ENCODE measurements at regions not wholly inside any gene's neighbourhood (a gene's known extent, or its start where the extent isn't known, plus 50 kb on each side); places are given as distances from the start of the nearest gene placed in this dataset.

DNA sequence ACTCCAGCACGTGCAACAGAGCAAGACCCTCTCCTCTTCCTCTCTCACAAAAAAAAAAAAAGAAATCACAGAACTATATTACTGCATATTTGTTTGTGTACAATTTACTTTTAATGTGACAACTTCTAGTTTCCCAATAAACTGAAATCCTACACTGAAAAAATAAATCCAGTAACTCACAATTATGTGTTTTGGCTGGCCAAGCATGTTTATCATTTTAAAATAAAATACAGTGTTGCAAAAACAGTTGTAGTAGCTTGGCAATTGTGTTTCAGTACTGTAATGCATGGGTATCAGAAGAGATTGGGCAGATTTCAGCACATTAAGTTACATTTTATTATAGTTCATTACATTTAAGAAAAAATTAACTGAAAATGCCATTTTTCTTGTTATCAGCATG, 344.9 kb downstream of the ETS1 start:
- intact Hi-C loops (cut with DNase I), result no loop called here
- DNase-seq (ENCODE audit: low spot score), result no peak

DNA sequence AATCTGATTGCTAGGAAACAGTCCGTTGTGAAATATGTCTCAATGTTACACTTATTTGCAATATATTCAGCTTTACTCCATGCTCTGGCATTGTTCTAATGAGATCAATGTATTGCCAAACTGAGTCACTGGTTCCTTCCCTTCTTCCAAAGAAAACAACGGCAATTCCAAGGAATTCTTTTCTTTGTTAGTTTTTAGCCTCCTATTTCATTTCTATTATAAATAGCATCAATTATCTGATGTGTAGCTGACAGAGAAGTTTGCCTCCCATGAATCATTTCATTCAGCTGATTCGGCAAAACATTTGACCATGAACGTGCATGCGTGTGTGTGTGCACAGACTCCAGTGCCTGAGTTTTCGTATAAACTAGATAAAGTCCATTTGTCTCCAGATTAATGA, 346.8 kb downstream of the ETS1 start:
- intact Hi-C loops (cut with DNase I), result no loop called here
- DNase-seq (ENCODE audit: low spot score), result no peak

DNA sequence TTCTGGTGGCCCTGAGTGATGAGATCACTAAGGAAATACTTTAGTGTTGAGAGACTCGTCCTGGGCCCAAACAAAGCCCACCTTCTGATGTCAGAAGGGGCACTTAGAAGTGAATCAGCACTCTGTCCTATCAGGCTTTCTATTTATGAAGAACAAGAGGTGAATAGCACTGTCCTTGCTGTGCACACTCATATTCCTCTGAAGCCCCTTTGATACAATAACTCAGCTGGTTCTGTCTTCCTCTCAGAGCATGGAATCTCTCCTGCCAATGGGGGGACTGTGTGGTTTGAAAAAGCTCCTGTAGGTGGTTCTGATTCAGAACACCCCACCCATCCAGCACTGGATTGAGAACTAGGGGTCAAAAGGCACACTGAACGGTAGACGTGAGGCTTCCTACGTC, 348.1 kb downstream of the ETS1 start:
- intact Hi-C loops (cut with DNase I), result no loop called here
- no peak for DNase-seq (ENCODE audit: low spot score)

DNA sequence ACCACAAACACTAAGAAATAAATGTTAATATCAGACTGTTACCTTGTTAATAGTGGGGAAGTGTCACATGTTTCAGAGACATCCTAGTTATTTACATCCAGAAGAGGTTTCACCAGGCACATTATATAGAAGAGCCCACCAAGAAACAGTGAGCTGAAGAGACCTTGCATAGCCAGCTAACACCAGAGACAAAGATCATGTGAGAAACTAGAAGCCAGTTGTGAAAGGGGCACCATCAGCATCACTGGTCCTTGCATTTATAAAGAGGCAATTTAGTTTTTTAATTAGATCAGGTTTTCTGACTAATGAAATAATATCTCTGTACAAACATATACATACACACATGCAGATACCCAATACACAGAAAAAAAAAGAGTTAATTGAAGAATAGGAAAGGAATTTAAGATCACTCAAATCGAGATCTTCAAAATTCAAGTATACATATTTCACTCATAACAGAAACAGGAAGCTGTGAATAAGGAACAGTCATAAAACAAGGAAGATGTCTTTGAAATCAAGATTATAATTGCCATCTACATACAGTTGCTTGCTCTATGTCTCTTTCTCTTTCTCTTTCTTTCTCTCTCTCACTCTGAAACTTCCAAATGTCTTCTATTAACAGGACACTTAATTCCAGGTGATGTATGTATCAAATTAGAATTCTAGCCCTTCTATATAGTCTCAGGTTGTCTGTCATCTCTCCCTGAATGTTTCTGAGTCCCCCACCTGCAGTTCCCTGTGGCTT, 348.7 kb downstream of the ETS1 start:
- DNase-seq (ENCODE audit: low spot score), result no peak
- intact Hi-C loops (cut with DNase I), result no loop called here

DNA sequence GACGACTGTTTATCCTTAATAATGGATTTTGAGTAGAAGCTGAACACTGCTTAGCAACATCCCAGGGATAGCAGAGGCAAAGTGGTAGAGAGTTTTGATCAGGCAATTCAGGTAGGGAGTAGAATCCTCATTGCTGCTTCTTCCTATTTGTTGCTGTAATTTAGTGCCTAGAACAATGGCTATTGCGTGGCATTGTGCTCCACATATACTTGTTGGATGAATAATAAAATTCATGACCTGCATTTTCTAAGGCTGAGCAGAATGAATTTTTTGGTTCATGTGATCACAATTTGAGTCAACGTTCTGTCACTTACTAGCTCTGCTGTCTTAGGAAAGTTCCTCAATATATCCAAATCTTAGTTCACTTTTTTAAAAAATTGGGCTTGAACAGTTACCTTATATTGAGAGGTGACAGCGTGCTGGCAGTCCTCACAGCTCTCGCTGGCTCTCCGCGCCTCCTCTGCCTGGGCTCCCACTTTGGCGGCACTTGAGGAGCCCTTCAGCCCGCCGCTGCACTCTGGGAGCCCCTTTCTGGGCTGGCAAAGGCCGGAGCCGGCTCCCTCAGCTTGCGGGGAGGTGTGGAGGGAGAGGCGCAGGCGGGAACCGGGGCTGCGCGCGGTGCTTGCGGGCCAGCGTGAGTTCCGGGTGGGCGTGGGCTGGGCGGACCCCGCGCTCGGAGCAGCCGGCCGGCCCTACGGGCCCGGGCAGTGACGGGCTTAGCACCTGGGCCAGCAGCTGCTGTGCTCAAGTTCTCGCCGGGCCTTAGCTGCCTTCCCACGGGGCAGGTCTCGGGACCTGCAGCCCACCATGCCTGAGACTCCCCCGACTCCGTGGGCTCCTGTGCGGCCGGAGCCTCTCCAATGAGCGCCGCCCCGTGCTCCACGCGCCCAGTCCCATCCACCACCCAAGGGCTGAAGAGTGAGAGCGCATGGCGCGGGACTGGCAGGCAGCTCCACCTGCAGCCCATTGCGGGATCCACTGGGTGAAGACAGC, 350.6 kb downstream of the ETS1 start:
- intact Hi-C loops (cut with DNase I), result no loop called here
- no peak for DNase-seq (ENCODE audit: low spot score)

DNA sequence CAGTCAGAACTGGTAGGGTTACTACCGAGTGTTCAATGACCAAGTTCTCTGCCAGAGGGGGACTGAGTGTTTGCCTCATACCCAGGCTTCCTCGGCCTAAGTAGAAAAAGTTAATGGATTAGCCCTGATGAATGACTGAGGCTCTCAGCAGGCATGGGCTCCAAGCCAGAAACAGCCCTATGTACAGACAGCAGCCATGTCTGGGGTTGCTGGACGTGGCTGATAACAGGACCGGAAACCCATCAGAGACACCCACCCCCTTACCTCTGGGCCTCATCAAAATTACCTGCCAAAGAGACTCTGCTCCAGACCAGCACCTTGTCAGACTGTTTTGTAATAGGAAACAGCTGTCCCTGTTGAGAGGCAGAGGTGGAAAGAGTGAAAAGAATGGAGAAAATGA, 351.4 kb downstream of the ETS1 start:
- no peak for DNase-seq (ENCODE audit: low spot score)
- intact Hi-C loops (cut with DNase I), result no loop called here

DNA sequence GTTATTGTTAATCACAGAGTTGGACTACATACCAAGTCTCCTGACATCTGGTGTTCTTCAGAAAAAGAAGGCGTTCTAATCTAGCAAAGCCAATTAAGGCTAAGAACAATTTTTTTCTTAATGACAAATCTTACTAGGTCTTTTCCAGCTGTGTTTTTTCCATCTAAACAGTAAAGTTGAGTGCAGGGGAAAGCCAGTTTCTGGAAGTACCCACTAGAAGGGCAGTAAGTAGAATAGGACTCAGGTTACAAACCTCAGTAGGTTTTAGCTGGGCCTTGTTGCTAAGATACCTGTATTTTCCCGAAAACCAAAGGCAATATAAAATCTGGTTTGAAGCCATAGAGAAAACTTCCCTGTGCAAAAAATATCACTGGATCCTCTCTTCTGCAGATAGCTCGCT, 351.9 kb downstream of the ETS1 start:
- DNase-seq (ENCODE audit: low spot score), result no peak
- intact Hi-C loops (cut with DNase I), result no loop called here

DNA sequence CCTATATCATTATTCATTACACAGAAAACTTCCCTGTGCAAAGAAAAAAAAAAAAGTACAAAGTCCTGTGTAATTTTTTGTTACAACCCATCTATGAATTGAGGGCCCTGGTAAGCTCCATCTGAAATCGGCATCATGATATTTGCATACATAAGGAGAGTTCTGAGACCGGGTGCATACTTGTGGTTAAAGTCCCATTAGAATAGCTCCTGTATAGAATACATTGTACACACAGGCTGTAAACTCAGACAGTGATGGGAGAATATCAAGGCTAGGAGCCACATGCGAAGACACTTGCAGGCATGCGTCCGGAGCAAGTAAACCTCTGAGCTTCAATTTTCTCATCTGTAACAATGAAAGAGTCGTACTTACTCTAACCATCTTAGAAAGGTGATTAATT, 353.2 kb downstream of the ETS1 start:
- no peak for DNase-seq (ENCODE audit: low spot score)
- intact Hi-C loops (cut with DNase I), result no loop called here

DNA sequence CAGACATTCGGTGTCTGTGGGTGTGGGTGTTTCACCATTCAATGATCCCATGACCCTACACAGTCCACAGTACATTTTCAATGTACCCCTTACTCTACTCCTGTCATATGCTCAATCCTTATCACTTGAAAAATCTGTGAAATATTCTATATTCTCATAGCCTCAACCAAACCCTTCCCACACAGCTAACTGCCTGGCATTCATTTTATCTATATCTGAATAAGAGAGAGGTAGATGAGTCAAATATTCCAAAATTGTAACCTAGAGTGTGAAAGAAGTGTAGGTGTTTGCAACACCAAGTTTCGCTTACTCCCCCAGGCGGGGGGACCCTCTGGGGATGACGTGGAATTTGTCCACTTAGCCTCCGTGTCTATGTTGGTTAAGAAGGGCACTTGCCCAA, 354.8 kb downstream of the ETS1 start:
- no peak for DNase-seq (ENCODE audit: low spot score)
- intact Hi-C loops (cut with DNase I), result no loop called here

DNA sequence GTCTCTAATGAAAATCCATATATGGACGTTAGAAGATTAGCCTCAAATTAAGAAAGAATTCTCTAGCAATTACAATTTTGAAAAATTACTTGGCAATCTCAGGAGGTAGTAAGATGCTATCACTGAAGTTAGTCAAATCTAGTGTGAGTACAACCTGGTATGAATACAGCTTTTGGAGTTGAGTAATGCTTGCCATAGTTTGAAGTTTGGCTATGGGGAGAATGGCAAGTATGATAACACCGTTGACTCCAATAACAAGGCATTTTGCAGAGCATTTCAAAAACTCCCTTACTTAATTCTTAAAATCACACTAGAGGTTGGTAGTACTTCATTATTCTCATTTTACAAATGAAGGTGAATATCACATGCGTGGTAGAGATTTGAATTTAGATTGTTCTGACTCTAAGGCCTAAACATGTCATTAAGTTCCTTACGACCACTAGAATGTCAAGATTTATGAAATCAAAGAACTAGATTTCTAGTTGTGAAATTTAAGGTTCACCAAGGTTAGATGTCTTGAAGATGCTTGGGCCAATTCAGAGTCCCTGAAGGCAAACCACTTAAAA, 355.4 kb downstream of the ETS1 start:
- DNase-seq (ENCODE audit: low spot score), result no peak
- intact Hi-C loops (cut with DNase I), result no loop called here

DNA sequence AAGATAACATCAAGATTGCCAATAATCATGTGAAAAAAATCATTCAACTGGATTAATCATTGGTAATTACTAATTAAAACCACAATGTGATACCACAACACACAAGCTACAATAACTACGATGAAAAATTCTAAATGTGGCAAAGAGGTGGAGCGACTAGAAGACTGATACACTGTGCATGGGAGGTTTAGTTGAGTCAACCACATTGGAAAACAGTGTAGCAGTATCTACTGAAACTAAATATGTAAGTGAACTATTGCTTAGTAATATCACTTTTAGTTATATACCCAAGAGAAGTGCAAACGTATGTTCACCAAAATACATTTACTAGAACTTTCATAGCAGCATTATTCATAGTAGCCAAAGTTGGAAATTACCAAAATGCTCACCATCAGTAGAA, 359.9 kb downstream of the ETS1 start:
- intact Hi-C loops (cut with DNase I), result no loop called here

DNA sequence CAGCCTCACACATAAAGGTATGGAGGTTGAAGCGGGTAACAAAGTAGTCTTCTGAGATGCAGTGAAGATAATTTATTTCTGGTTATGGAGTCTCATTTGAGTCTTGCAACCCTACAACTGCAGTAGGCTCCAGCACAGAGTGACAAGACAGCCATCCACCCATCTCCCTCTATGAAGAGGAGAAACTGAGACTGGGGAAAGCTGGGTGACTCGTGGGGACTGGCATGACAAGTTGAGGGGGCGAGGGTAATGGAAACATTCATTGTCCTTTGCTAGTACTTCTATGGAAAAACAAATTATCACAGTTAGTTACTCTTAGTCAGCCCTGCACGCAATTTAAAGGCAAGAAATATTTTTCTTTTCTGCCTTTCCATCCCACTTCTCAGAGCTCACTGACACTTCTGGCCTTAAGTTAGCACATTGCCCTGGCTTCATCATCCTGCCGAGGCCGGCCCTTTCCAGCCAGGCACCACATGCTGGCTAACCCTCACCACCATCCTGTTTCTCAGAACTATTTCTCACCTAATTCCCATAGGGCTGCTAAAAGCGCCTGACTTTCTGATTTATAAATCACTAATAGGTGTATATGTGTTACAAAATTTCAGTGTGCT, 361.1 kb downstream of the ETS1 start:
- intact Hi-C loops (cut with DNase I), result no loop called here
- no peak for DNase-seq (ENCODE audit: low spot score)

More for the DNA sequence above, 359.9 kb downstream of the ETS1 start:
- DNase-seq (ENCODE audit: low spot score), result no peak

DNA sequence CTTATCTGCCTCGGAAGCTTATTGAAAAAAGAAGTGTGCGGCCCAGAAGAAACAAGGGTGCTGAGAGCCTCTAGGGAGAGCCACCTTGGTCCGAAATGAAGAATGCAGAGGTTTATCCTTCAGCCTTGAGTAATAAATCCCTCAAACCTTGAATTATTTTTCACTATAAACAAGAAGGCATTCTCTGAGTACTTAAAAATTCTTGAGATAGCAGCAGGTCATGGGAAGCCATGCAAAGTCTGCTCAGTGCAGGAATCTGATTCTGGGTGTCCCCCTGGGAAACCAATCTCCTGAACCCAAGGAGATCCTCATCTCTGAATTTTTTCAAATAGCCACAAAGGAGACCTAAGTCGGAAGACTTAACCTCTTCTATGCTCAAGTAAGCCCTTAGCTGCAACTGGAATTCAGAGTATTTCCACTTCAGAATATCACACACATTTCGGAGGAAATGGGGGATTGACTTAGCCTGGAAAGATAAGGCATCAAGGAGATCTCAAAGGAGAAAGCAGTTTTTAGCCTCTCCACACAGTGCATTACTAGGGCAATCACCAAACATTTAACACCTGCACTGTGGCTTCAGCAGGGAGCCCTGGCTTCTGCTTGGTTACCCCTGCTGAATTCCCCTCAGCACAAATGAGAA, 365.0 kb downstream of the ETS1 start:
- no peak for DNase-seq (ENCODE audit: low spot score)
- intact Hi-C loops (cut with DNase I), result no loop called here

DNA sequence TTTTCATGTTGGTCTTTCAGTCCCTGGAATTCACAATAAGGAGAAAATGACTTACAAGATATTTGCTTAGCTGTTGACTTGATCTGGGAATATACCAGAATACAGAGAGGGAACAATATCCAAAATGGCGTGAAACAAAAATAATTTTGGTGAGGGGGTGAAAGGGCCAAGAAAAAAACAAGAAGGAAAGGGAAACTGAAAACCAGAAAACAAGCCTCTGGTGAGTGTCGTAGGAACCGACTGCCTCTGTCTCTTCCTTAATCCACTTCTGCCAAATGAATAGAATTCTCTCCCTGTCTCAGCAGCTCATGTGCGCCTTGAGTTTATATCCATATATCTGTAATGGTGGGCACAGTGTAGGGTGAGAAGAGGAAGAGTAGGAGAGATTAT, 367.6 kb downstream of the ETS1 start:
- no peak for DNase-seq (ENCODE audit: low spot score)
- intact Hi-C loops (cut with DNase I), result no loop called here

DNA sequence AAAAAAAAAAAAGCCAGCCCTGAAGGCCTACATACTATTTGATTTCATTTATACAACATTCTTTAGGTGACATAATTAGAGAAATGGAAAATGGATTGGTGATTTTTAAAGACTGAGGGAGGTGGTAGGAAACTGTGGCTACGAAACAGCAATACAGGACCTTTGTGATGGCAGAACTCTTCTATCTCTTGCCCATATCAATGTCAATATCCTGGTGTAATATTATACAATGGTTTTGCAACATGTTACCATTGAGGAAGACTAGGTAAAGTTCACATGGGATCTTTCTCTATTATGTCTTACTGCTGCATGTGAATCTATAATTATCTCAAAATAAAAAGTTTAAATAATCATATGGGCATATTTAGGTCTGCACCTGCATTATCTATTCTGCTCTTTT, 371.2 kb downstream of the ETS1 start:
- no peak for DNase-seq (ENCODE audit: low spot score)
- intact Hi-C loops (cut with DNase I), result no loop called here

DNA sequence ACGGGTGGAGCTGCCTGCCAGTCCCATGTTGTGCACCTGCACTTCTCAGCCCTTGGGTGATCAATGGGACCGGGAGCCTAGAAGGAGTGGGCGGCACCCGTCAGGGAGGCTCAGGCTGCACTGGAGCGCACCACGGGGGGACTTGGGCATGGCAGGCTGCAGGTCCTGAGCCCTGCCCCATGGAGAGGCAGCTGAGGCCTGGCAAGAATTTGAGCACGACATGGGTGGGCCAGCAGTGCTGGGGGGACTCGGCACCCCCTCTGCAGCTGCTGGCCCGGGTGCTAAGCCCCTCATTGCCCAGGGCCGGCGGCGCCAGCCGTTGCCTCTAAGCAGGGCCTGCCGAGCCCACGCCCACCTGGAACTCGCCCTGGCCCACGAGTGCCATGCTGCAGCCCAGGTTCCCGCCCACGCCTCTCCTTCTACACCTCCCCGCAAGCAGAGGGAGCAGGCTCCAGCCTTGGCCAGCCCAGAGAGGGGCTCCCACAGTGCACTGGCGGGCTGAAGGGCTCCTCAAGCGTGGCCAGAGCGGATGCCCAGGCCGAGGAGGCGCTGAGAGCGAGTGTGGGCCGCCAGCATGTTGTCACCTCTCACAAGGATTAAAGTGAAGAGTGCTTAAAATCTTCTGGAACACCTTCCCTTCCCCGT, 372.0 kb downstream of the ETS1 start:
- no peak for DNase-seq (ENCODE audit: low spot score)
- intact Hi-C loops (cut with DNase I), result no loop called here

DNA sequence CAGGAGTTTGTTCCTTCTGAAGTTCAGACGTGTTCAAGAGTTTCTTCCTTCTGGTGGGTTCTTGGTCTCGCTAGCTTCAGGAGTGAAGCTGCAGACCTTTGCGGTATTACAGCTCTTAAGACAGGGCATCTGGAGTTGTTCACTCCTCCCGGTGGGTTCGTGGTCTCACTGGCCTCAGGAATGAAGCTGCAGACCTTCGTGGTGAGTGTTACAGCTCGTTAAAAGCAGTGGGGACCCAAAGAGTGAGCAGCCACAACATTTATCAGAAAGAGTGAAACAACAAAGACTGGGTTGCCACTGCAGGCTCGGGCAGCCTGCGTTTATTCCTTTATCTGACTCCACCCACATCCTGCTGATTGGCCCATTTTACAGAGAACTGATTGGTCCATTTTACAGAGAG, 373.1 kb downstream of the ETS1 start:
- intact Hi-C loops (cut with DNase I), result no loop called here
- DNase-seq (ENCODE audit: low spot score), result no peak

DNA sequence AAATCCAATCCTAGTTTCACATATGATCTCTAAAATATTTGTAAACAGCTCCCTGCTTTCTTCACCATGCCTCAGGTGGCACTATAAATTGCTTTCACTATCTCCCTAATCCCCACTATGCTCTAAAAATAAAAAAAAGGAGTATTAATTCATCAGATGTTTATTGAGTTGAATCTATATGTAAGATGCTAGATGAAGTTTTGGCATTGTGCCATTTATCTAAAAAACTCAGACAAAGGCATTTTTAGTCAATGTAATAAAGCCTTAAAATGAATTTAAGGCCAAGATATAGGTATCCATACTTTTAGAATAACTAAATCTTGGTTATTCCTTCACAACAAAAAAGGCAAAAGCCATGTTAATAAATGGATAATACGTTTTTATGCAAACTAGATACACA, 373.9 kb downstream of the ETS1 start:
- intact Hi-C loops (cut with DNase I), result no loop called here

DNA sequence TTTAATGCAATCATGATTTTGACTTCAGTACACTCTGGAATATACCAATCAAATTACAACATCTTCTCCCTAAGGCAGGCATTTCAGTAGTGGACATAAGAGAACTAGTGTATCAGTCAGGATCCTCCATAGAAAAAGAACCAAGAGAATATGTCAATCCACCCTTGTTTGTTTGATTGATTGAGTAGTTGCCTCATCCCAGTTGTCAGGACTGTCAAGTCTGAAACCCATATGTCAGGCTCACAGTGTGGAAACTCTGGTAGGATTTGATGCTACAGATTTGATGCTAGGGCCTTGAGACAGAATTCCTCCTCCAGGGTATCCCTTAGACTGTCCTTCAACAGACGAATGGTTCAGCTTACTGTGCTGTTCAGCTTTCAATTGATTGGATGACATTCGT, 375.0 kb downstream of the ETS1 start:
- DNase-seq (ENCODE audit: low spot score), result no peak
- intact Hi-C loops (cut with DNase I), result no loop called here

More for the DNA sequence above, 373.9 kb downstream of the ETS1 start:
- DNase-seq (ENCODE audit: low spot score), result no peak
